Skeletal muscle tissue (tissue), 3 donors: ENCODE measurements at regions not wholly inside any gene's neighbourhood (a gene's known extent, or its start where the extent isn't known, plus 50 kb on each side); places are given as distances from the start of the nearest gene placed in this dataset.

Experiments
- H3K27ac ChIP-seq: one replicate; pipeline ENCODE4 v1.7.0; 2013; ENCODE audit warnings: mild to moderate bottlenecking, low read depth, low read length, inconsistent platforms
- H3K27me3 ChIP-seq, 3 donors: one replicate each; pipeline ENCODE4 v1.7.0; 2013; ENCODE audit warnings: low read length in 3 of 3; ENCODE audit not compliant: control insufficient read depth in 3 of 3, insufficient read depth in 3 of 3
- H3K36me3 ChIP-seq, 3 donors: one replicate each; pipeline ENCODE4 v1.7.0; 2013; ENCODE audit warnings: low read length in 3 of 3; ENCODE audit not compliant: control insufficient read depth in 3 of 3, insufficient read depth in 3 of 3
- H3K4me1 ChIP-seq, 3 donors: one replicate each; pipeline ENCODE4 v1.7.0; 2013; ENCODE audit warnings: low read length in 3 of 3, mild to moderate bottlenecking in 3 of 3; ENCODE audit not compliant: control insufficient read depth in 3 of 3, insufficient read depth in 3 of 3
- H3K4me3 ChIP-seq, 3 donors: one replicate each; pipeline ENCODE4 v1.7.0; 2013; ENCODE audit warnings: low read length in 3 of 3
- H3K9ac ChIP-seq, 3 donors: one replicate each; pipeline ENCODE4 v1.7.0; 2013; ENCODE audit warnings: low read length in 3 of 3, mild to moderate bottlenecking in 3 of 3, moderate library complexity in 2 of 3, low read depth in 1 of 3
- H3K9me3 ChIP-seq, 3 donors: one replicate each; pipeline ENCODE4 v1.7.0; 2013; ENCODE audit warnings: low read length in 3 of 3; ENCODE audit not compliant: control insufficient read depth in 3 of 3
- donor health status: Osteomylitis.

- no peaks in the 10 kb centered on the region for H3K9me3 ChIP-seq
- H3K27ac ChIP-seq: no peak overlapping the region
- peaks cover 0 to 2% (median 0%) of the 10 kb centered on the region in 3 donors for H3K27me3 ChIP-seq
- H3K9ac ChIP-seq: no peak overlapping the region
- H3K4me3 ChIP-seq: no peak overlapping the region
- H3K36me3 ChIP-seq: no peaks in the 10 kb centered on the region
- no peaks in the 10 kb centered on the region for H3K4me1 ChIP-seq
These were observed 212.2 kb upstream of the SLC24A2 start for GRCh38 chr9:20001058-20001457.

GRCh38 chr9:19999491-20000057, 210.7 kb upstream of the SLC24A2 start:
- peaks cover 0 to 2% (median 0%) of the 10 kb centered on the region in 3 donors for H3K27me3 ChIP-seq
- no peak overlapping the region for H3K27ac ChIP-seq
- H3K4me3 ChIP-seq: no peak overlapping the region
- H3K4me1 ChIP-seq: no peaks in the 10 kb centered on the region
- no peaks in the 10 kb centered on the region for H3K36me3 ChIP-seq
- H3K9ac ChIP-seq: no peak overlapping the region
- H3K9me3 ChIP-seq: no peaks in the 10 kb centered on the region

GRCh38 chr9:19998823-19999455, 210.1 kb upstream of the SLC24A2 start:
- Histone ChIP-seq H3K36me3 (no peaks in the 10 kb centered on the region), H3K9me3 (no peaks in the 10 kb centered on the region), H3K27ac (no peak overlapping the region), H3K4me1 (no peaks in the 10 kb centered on the region), H3K9ac (no peak overlapping the region), H3K4me3 (no peak overlapping the region), H3K27me3 (peaks cover 0 to 2% (median 0%) of the 10 kb centered on the region in 3 donors)

- H3K27ac ChIP-seq: no peak overlapping the region
- peaks cover 0 to 2% (median 0%) of the 10 kb centered on the region in 3 donors for H3K27me3 ChIP-seq
- H3K9ac ChIP-seq: no peak overlapping the region
- H3K36me3 ChIP-seq: no peaks in the 10 kb centered on the region
- no peak overlapping the region for H3K4me3 ChIP-seq
- no peaks in the 10 kb centered on the region for H3K9me3 ChIP-seq
- H3K4me1 ChIP-seq: no peaks in the 10 kb centered on the region
These were observed 209.3 kb upstream of the SLC24A2 start for GRCh38 chr9:19998153-19998552.

GRCh38 chr9:19995619-19996018, 206.8 kb upstream of the SLC24A2 start:
- no peak overlapping the region for H3K27ac ChIP-seq
- no peaks in the 10 kb centered on the region for H3K4me1 ChIP-seq
- H3K9ac ChIP-seq: no peak overlapping the region
- H3K9me3 ChIP-seq: no peaks in the 10 kb centered on the region
- no peak overlapping the region for H3K4me3 ChIP-seq
- H3K27me3 ChIP-seq: no peaks in the 10 kb centered on the region
- no peaks in the 10 kb centered on the region for H3K36me3 ChIP-seq

GRCh38 chr9:19994296-19994695, 205.5 kb upstream of the SLC24A2 start:
- H3K4me3 ChIP-seq: no peak overlapping the region
- H3K4me1 ChIP-seq: no peaks in the 10 kb centered on the region
- H3K27me3 ChIP-seq: peaks cover 0 to 2% (median 0%) of the 10 kb centered on the region in 3 donors
- no peaks in the 10 kb centered on the region for H3K36me3 ChIP-seq
- no peaks in the 10 kb centered on the region for H3K9me3 ChIP-seq
- no peak overlapping the region for H3K9ac ChIP-seq
- no peak overlapping the region for H3K27ac ChIP-seq

- H3K36me3 ChIP-seq: no peaks in the 10 kb centered on the region
- no peak overlapping the region for H3K4me3 ChIP-seq
- H3K9me3 ChIP-seq: no peaks in the 10 kb centered on the region
- H3K27ac ChIP-seq: no peak overlapping the region
- no peaks in the 10 kb centered on the region for H3K4me1 ChIP-seq
- peaks cover 0 to 2% (median 0%) of the 10 kb centered on the region in 3 donors for H3K27me3 ChIP-seq
- no peak overlapping the region for H3K9ac ChIP-seq
These were observed 203.7 kb upstream of the SLC24A2 start for GRCh38 chr9:19992556-19992955.

GRCh38 chr9:19989213-19989612, 200.4 kb upstream of the SLC24A2 start:
- Histone ChIP-seq H3K4me3 (no peak overlapping the region), H3K9ac (no peak overlapping the region), H3K4me1 (no peaks in the 10 kb centered on the region), H3K9me3 (no peaks in the 10 kb centered on the region), H3K27me3 (peaks cover 0 to 2% (median 0%) of the 10 kb centered on the region in 3 donors), H3K36me3 (no peaks in the 10 kb centered on the region), H3K27ac (no peak overlapping the region)

GRCh38 chr9:19988281-19988680, 199.4 kb upstream of the SLC24A2 start:
- Histone ChIP-seq H3K27me3 (peaks cover 0 to 2% (median 0%) of the 10 kb centered on the region in 3 donors), H3K36me3 (no peaks in the 10 kb centered on the region), H3K27ac (no peak overlapping the region), H3K4me3 (no peak overlapping the region), H3K9ac (no peak overlapping the region), H3K4me1 (no peaks in the 10 kb centered on the region), H3K9me3 (no peaks in the 10 kb centered on the region)

- Histone ChIP-seq H3K27me3 (peaks cover 0 to 2% (median 0%) of the 10 kb centered on the region in 3 donors), H3K4me1 (no peaks in the 10 kb centered on the region), H3K9me3 (no peaks in the 10 kb centered on the region), H3K27ac (no peak overlapping the region), H3K4me3 (no peak overlapping the region), H3K9ac (no peak overlapping the region), H3K36me3 (no peaks in the 10 kb centered on the region)
These were observed 196.2 kb upstream of the SLC24A2 start for GRCh38 chr9:19985081-19985480.
